Duodenal mucosa (tissue), 2 donors: ENCODE measurements at regions not wholly inside any gene's neighbourhood (a gene's known extent, or its start where the extent isn't known, plus 50 kb on each side); places are given as distances from the start of the nearest gene placed in this dataset.

Experiments used
- H3K27ac ChIP-seq: one replicate; pipeline ENCODE4 v1.7.0; 2013; ENCODE audit warnings: low read depth, low read length
- H3K27me3 ChIP-seq, 2 donors: one replicate each; pipeline ENCODE4 v1.7.0; 2013; ENCODE audit warnings: low read length in 2 of 2, control low read depth in 1 of 2; ENCODE audit not compliant: insufficient read depth in 2 of 2, control insufficient read depth in 1 of 2
- H3K36me3 ChIP-seq, 2 donors: one replicate each; pipeline ENCODE4 v1.7.0; 2013; ENCODE audit warnings: low read length in 2 of 2, control low read depth in 1 of 2; ENCODE audit not compliant: insufficient read depth in 2 of 2, control insufficient read depth in 1 of 2
- H3K4me1 ChIP-seq, 2 donors: one replicate each; pipeline ENCODE4 v1.7.0; 2013; ENCODE audit warnings: low read length in 2 of 2, control low read depth in 1 of 2; ENCODE audit not compliant: insufficient read depth in 2 of 2, control insufficient read depth in 1 of 2
- H3K4me3 ChIP-seq, 2 donors: one replicate each; pipeline ENCODE4 v1.7.0; 2013; ENCODE audit warnings: low read length in 2 of 2, low read depth in 1 of 2
- H3K9ac ChIP-seq, 2 donors: one replicate each; pipeline ENCODE4 v1.7.0; 2013; ENCODE audit warnings: low read length in 2 of 2, low read depth in 1 of 2
- H3K9me3 ChIP-seq, 2 donors: one replicate each; pipeline ENCODE4 v1.7.0; 2013; ENCODE audit warnings: low read length in 2 of 2, control low read depth in 1 of 2; ENCODE audit not compliant: control insufficient read depth in 1 of 2

DNA sequence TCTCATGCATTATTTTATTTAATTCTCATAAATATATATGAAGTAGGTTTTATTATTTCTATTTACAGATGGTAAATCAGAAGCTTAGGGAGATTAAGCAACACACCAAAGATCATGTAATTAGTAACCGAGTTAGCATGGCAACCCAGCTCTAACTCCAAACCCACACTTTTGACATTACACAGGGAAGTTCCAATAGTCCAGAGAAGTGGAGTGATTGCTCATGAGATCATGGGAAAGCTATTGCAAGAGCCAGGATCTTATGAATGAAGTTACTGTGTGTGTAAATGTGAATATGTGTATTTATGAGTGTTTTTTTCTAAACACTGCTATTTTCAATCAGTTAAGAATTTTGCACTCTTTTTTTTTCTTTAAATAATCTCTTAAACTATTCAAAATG, 225.8 kb upstream of the KIRREL3 start:
- H3K36me3 ChIP-seq: no peaks in the 10 kb centered on the region
- H3K9ac ChIP-seq: no peak overlapping the region
- H3K9me3 ChIP-seq: no peaks in the 10 kb centered on the region
- no peaks in the 10 kb centered on the region for H3K4me1 ChIP-seq
- no peak overlapping the region for H3K27ac ChIP-seq
- H3K4me3 ChIP-seq: no peak overlapping the region
- H3K27me3 ChIP-seq: no peaks in the 10 kb centered on the region

DNA sequence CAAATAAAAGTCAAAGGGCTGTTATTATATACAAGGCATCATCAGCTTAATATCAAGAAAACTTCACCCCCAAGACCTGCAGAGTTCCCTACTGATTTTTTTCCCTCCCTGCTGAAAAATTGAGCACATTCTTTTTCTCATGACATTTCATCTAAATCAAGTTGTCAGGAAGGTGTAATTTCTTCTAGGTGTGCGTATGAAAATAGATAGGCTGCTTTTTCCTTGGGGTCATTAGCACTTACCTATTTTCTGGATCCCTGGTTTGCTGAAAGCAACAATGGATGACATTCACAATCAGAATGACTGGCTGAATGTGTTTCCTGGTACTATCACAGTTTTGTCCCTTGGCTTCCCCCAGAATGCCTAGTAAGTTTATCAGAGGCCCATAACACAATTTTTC, 225.0 kb upstream of the KIRREL3 start:
- Histone ChIP-seq H3K9ac (no peak overlapping the region), H3K4me1 (no peaks in the 10 kb centered on the region)

DNA sequence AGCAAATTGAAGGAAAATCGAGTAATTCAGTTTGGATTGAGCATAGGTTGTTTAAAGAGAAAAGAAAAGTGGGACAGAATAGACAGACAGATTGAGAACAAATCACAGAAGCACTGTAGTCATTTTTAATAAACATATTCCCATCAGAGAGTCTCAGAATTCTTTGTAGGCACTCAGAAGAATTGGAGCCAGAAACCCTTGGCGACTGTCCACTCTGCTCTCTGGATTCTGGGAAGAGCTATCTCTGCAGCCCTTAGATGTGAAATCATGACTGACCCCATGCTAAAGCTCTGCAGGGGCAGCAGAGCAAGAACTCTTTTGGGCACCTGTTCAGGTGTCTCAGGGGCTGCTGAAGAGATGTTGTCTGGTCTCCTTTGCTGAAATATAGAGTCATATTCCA, 223.7 kb upstream of the KIRREL3 start:
- Histone ChIP-seq H3K4me1 (no peaks in the 10 kb centered on the region), H3K4me3 (no peak overlapping the region), H3K27me3 (no peaks in the 10 kb centered on the region), H3K9ac (no peak overlapping the region), H3K36me3 (no peaks in the 10 kb centered on the region), H3K9me3 (no peaks in the 10 kb centered on the region), H3K27ac (no peak overlapping the region)

More for the DNA sequence above, 225.0 kb upstream of the KIRREL3 start:
- H3K9me3 ChIP-seq: no peaks in the 10 kb centered on the region
- no peaks in the 10 kb centered on the region for H3K27me3 ChIP-seq
- H3K27ac ChIP-seq: no peak overlapping the region
- no peaks in the 10 kb centered on the region for H3K36me3 ChIP-seq
- no peak overlapping the region for H3K4me3 ChIP-seq

DNA sequence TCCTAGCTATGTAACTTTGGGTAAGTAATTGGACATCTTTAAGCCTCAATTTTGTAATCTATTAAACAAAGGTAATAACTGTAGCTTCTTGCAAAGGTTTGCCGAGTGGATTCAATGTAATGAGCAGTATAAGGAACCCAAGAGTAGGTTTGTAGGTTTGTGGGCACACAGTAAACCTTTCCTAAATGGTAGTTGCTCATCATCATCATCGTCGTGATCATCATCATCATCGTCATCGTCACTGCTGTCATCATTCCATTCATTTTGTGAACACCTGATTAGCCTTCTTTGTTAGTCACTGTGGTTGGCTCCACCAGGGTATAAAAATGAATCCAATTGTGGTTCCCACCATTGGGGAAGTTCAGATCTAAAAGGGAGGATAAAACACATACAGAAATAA, 223.1 kb upstream of the KIRREL3 start:
- no peak overlapping the region for H3K27ac ChIP-seq
- H3K27me3 ChIP-seq: no peaks in the 10 kb centered on the region
- no peaks in the 10 kb centered on the region for H3K4me1 ChIP-seq
- no peaks in the 10 kb centered on the region for H3K36me3 ChIP-seq
- no peak overlapping the region for H3K4me3 ChIP-seq
- H3K9ac ChIP-seq: no peak overlapping the region
- no peaks in the 10 kb centered on the region for H3K9me3 ChIP-seq

DNA sequence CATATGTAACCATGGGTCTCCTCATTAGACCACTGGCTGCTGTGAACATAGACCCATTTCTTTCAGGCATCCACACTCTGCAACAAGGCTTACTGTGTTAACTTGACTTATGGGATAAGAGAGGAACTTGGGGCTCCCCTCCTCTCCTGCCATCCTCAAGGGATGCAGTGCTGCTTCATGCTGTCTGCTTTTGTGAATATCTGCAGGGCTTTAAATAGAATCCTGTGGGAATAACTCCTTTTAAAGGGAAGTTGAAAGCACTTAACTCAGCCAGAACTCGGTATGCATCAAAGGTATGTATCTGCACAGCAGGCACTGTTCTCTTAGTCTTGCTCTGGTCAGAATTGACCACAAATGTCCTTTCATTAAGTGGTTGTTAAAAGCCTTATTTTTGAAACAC, 222.5 kb upstream of the KIRREL3 start:
- Histone ChIP-seq H3K27me3 (no peaks in the 10 kb centered on the region), H3K27ac (no peak overlapping the region), H3K4me1 (no peaks in the 10 kb centered on the region), H3K4me3 (no peak overlapping the region), H3K9me3 (no peaks in the 10 kb centered on the region), H3K9ac (no peak overlapping the region), H3K36me3 (no peaks in the 10 kb centered on the region)

DNA sequence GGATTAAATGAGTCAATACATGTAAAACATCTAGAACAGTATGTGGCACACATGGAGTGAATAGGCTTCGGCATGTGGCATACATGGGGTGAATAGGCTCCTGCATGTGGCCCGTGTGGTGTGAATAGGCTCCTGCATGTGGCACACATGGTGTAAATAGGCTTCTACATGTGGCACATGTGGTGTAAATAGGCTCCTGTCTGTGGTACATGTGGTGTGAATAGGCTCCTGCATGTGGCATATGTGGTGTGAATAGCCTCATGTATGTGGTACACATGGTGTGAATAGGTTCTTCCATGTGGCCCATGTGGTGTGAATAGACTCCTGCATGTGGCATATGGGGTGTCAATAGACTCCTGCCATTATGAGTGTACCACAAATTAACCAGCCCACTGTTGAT, 219.1 kb upstream of the KIRREL3 start:
- Histone ChIP-seq H3K27me3 (no peaks in the 10 kb centered on the region), H3K27ac (no peak overlapping the region), H3K9ac (no peak overlapping the region), H3K36me3 (no peaks in the 10 kb centered on the region), H3K4me1 (no peaks in the 10 kb centered on the region), H3K9me3 (no peaks in the 10 kb centered on the region), H3K4me3 (no peak overlapping the region)

DNA sequence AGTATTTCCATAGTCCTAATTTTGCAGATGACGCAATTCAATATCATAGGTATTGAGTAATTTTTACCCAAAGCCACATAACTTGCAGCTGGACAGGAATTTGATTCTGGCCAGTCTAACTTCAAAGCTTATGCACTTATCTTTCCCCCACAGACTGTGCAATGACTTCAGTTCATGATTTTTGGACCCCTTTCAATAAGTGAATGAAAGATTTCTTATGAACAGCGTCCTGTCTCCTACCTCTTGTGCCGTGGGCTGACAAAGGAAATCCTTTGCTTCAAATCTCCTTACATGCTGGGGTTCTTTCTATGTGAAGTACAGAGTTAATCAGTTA, 217.7 kb upstream of the KIRREL3 start:
- no peaks in the 10 kb centered on the region for H3K9me3 ChIP-seq
- no peak overlapping the region for H3K27ac ChIP-seq
- no peak overlapping the region for H3K9ac ChIP-seq
- H3K36me3 ChIP-seq: no peaks in the 10 kb centered on the region
- H3K27me3 ChIP-seq: no peaks in the 10 kb centered on the region
- H3K4me1 ChIP-seq: no peaks in the 10 kb centered on the region
- H3K4me3 ChIP-seq: no peak overlapping the region

DNA sequence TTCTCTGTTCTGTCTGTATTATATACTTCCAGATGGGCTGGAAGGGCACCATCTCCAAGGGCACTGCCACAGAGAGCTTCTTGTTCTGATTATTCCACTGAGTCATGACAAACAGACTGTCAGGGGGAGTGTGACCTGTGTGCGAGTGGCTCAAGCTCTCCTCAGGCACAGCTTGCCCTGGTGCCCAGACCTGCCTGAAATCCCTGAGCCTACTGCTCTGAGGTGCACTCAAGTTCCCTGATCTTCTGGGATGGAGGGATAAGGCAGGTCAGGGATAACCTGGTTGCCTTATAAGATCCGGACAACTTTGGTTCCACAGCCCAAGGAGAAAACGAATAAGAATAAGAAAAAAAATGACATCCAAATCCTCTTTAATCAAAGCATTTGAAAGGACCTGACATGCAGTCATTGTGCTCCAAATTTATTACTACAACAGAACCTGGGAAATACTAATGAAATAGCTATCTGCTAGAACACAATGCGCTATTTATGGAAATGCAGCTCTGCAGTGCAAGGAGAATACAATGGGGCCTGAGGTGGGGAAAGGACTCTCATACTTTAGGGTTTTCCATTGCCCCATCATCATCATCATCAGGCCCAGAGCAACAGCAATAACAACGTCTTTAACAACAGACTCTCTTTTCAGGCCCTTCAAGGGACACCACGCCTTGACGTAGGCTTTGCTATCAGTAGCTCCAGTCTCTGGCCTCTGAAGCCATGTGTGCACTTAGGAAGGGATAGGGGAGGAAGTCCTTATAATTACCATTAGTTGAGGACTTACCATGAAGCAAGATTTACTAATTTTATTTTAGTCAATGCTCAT, 217.1 kb upstream of the KIRREL3 start:
- Histone ChIP-seq H3K4me3 (no peak overlapping the region), H3K36me3 (no peaks in the 10 kb centered on the region), H3K9ac (no peak overlapping the region), H3K9me3 (no peaks in the 10 kb centered on the region), H3K27ac (no peak overlapping the region), H3K4me1 (no peaks in the 10 kb centered on the region), H3K27me3 (no peaks in the 10 kb centered on the region)

DNA sequence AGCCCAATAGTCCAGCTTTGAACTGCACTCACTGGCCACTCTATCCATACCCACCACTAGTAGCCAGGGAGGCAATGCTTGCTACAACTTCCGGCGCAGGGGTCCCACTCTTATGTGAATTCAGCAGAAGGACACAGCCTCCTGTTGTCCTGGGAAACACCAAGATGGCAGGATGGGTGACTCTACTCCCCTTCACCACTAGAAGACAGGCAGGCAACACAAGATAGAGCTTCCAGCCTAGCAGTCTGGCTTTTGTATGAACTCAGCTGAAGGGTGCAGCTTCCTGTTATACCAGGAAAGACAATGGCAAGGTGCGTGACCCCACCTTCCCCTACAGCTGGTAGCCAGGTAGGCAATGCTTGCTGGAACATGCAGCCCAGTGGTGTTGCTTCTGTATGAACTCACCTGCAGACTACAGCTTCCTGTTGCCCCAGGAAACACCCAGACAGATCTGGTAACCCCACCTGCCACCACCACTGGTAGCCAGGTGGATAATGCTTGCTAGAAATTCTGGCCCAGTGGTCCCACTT, 205.2 kb upstream of the KIRREL3 start:
- Histone ChIP-seq H3K27ac (no peak overlapping the region), H3K36me3 (no peaks in the 10 kb centered on the region), H3K4me3 (no peak overlapping the region), H3K27me3 (no peaks in the 10 kb centered on the region), H3K9me3 (peaks cover 2 to 8% of the 10 kb centered on the region in 2 donors), H3K4me1 (no peaks in the 10 kb centered on the region), H3K9ac (no peak overlapping the region)

DNA sequence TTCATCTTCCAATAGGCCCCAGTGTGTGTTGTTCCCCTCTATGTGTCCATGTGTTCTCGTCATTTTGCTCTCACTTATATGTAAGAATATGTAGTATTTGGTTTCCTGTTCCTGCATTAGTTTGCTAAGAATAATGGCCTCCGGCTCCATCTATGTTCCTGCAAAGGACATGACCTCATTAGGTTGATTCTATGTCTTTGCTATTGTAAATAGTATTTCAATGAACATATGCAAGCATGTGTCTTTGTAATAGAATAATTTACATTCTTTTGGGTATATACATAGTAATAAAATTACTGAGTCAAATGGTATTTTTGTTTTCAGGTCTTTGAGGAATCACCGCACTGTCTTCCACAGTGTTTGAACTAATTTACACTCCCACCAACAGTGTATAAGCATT, 202.9 kb upstream of the KIRREL3 start:
- Histone ChIP-seq H3K4me1 (no peaks in the 10 kb centered on the region), H3K27ac (no peak overlapping the region), H3K4me3 (no peak overlapping the region), H3K9ac (no peak overlapping the region), H3K36me3 (no peaks in the 10 kb centered on the region), H3K9me3 (peaks cover 2 to 6% of the 10 kb centered on the region in 2 donors), H3K27me3 (no peaks in the 10 kb centered on the region)
